Smooth muscle cell (in vitro differentiated cells): ENCODE measurements at regions not wholly inside any gene's neighbourhood (a gene's known extent, or its start where the extent isn't known, plus 50 kb on each side); places are given as distances from the start of the nearest gene placed in this dataset.
A peak's percentile ranks its signal among the peaks of the same experiment; 100 is the strongest.

Experiments used
- DNase-seq: peaks from one replicate; lab custom pipeline; 2025; ENCODE audit not compliant: unreplicated experiment; lab: John Stamatoyannopoulos, UW
- H2AFZ ChIP-seq: fragments of 200-600 bp; sonication (generic); 2 replicates; pipeline ENCODE4 v1.6.0; 2016; ENCODE audit warnings: antibody characterized with exemption, low read depth, mild to moderate bottlenecking
- H3F3A ChIP-seq: fragments of 200-600 bp; sonication (generic); 2 replicates; pipeline ENCODE4 v1.6.0; 2017; ENCODE audit warnings: antibody characterized with exemption, low read depth
- H3K27ac ChIP-seq: fragments of 200-600 bp; sonication (generic); 2 replicates; pipeline ENCODE4 v1.5.1; 2016; ENCODE audit warnings: low read depth, mild to moderate bottlenecking
- H3K27me3 ChIP-seq: fragments of 200-600 bp; sonication (generic); 2 replicates; pipeline ENCODE4 v1.6.1; 2016; ENCODE audit warnings: low read depth, mild to moderate bottlenecking
- H3K36me3 ChIP-seq: fragments of 200-600 bp; sonication (generic); 2 replicates; pipeline ENCODE4 v1.5.1; 2016; ENCODE audit warnings: low read depth
- H3K4me1 ChIP-seq: fragments of 200-600 bp; sonication (generic); 2 replicates; pipeline ENCODE4 v1.5.1; 2016; ENCODE audit warnings: low read depth
- H3K4me2 ChIP-seq: fragments of 200-600 bp; sonication (generic); 2 replicates; pipeline ENCODE4 v1.6.0; 2016; ENCODE audit warnings: mild to moderate bottlenecking
- H3K4me3 ChIP-seq: fragments of 200-600 bp; sonication (generic); 2 replicates; pipeline ENCODE4 v1.5.1; 2016; ENCODE audit warnings: mild to moderate bottlenecking
- H3K79me2 ChIP-seq: fragments of 200-600 bp; sonication (generic); 2 replicates; pipeline ENCODE4 v1.6.0; 2016; ENCODE audit warnings: low read depth, mild to moderate bottlenecking
- H3K9ac ChIP-seq: fragments of 200-600 bp; sonication (generic); 2 replicates; pipeline ENCODE4 v1.6.0; 2016; ENCODE audit warnings: low read depth
- H3K9me3 ChIP-seq: fragments of 200-600 bp; sonication (generic); replicated peaks from 2 replicates; pipeline ENCODE4 v1.5.1; 2016; ENCODE audit warnings: low read depth
- H4K20me1 ChIP-seq: fragments of 200-600 bp; sonication (generic); 2 replicates; pipeline ENCODE4 v1.6.0; 2016; ENCODE audit warnings: low read depth
- CTCF ChIP-seq: fragments of 200-600 bp; sonication (generic); IDR thresholded peaks from 2 replicates; pipeline ENCODE4 v1.5.1; 2017; ENCODE audit warnings: borderline replicate concordance, mild to moderate bottlenecking, antibody characterized with exemption; ENCODE audit not compliant: insufficient read depth, poor library complexity, severe bottlenecking
- WGBS: methylation state at CpG from one replicate; pipeline ENCODE4 v1.1.7; 2016; ENCODE audit warnings: low lambda C conversion rate; 5-methylcytosine and 5-hydroxymethylcytosine counted together

- Histone ChIP-seq H4K20me1 (no peaks in the 10 kb centered on the region), H3K4me1 (no peaks in the 10 kb centered on the region), H3F3A (no peaks in the 10 kb centered on the region), H2AFZ (no peak overlapping the region), H3K9ac (no peak overlapping the region), H3K4me2 (no peak overlapping the region), H3K27me3 (no peaks in the 10 kb centered on the region), H3K36me3 (no peaks in the 10 kb centered on the region), H3K79me2 (no peaks in the 10 kb centered on the region), H3K9me3 (no peaks in the 10 kb centered on the region), H3K27ac (no peak overlapping the region), H3K4me3 (no peak overlapping the region)
- 83% methylated on average over 1 of the region's 1 CpG for WGBS
- no peak for TF ChIP-seq CTCF
- no peak for DNase-seq
Observed at GRCh38 chr3:107258300-107258699, 118.9 kb upstream of the CCDC54 start.

- Histone ChIP-seq H3K27me3 (no peaks in the 10 kb centered on the region), H3K27ac (no peak overlapping the region), H4K20me1 (no peaks in the 10 kb centered on the region), H3K4me1 (peaks cover 7% of the 10 kb centered on the region), H3F3A (peaks cover 8% of the 10 kb centered on the region), H3K36me3 (no peaks in the 10 kb centered on the region), H3K79me2 (no peaks in the 10 kb centered on the region), H3K4me2 (no peak overlapping the region), H3K9ac (no peak overlapping the region), H3K4me3 (no peak overlapping the region), H2AFZ (no peak overlapping the region), H3K9me3 (no peaks in the 10 kb centered on the region)
- no peak for TF ChIP-seq CTCF
- 97% methylated on average over 1 of the region's 1 CpG for WGBS
- DNase-seq, result no peak
Observed at GRCh38 chr3:107260207-107260606, 117.0 kb upstream of the CCDC54 start.

GRCh38 chr3:107263269-107264021 lies 113.8 kb upstream of the CCDC54 start:
- 61% methylated on average over 9 of the region's 9 CpGs for WGBS
- Histone ChIP-seq H3K36me3 (no peaks in the 10 kb centered on the region), H2AFZ (peak overlapping the region; percentile 64), H3K4me2 (peak overlapping the region; percentile 13), H3K4me1 (peaks cover 11% of the 10 kb centered on the region), H3K79me2 (no peaks in the 10 kb centered on the region), H3K9me3 (no peaks in the 10 kb centered on the region), H3K4me3 (no peak overlapping the region), H3K27ac (peak overlapping the region; percentile 2), H3K9ac (no peak overlapping the region), H4K20me1 (no peaks in the 10 kb centered on the region), H3K27me3 (no peaks in the 10 kb centered on the region), H3F3A (peaks cover 8% of the 10 kb centered on the region)
- no peak for TF ChIP-seq CTCF
- DNase-seq, result no peak

GRCh38 chr3:107264888-107265287 lies 112.4 kb upstream of the CCDC54 start:
- H3F3A ChIP-seq, result peaks cover 8% of the 10 kb centered on the region
- H3K27me3 ChIP-seq, result no peaks in the 10 kb centered on the region
- H3K36me3 ChIP-seq, result no peaks in the 10 kb centered on the region
- peak overlapping the region; percentile 58 for H3K27ac ChIP-seq
- H3K79me2 ChIP-seq, result no peaks in the 10 kb centered on the region
- no peak for TF ChIP-seq CTCF
- H4K20me1 ChIP-seq, result no peaks in the 10 kb centered on the region
- no peak overlapping the region for H3K9ac ChIP-seq
- H2AFZ ChIP-seq, result peak overlapping the region; percentile 86
- H3K9me3 ChIP-seq, result no peaks in the 10 kb centered on the region
- DNase-seq, result no peak
- H3K4me2 ChIP-seq, result peak overlapping the region; percentile 74
- WGBS, result 11% methylated on average over 6 of the region's 6 CpGs
- peaks cover 11% of the 10 kb centered on the region for H3K4me1 ChIP-seq
- no peak overlapping the region for H3K4me3 ChIP-seq
